SH-SY5Y (cell line): ENCODE measurements at regions not wholly inside any gene's neighbourhood (a gene's known extent, or its start where the extent isn't known, plus 50 kb on each side); places are given as distances from the start of the nearest gene placed in this dataset.

Experiments
- GATA2 ChIP-seq: IDR thresholded peaks from 2 replicates; pipeline ENCODE4 v1.6.1; 2011; ENCODE audit warnings: mild to moderate bottlenecking, low read depth, low read length
- GATA3 ChIP-seq: IDR thresholded peaks from 2 replicates; pipeline ENCODE4 v1.6.1; 2011; ENCODE audit warnings: low read depth, mild to moderate bottlenecking, low read length, moderate library complexity

DNA sequence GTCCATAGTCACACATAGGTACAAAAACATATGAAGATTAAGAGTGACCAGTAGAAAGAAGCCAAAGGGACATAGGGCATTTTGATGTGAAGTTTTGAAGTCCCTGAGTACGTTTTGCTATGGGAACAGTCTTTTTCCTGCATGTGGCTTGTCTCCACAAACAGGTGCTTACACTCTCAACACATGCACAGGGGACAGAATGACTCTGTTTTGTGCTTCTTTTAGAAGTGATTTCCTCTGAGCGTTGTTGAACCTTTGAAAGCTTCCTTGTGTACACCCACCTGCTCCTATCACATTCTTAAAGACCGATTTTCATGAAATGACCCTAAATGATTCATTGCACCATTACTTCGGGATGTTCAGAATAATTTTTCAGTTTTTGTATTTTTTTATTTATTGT is 338.8 kb upstream of the CDH4 start:
- no peak for TF ChIP-seq GATA2
- no peak for TF ChIP-seq GATA3
